HG03432 (cell line): ENCODE measurements at regions not wholly inside any gene's neighbourhood (a gene's known extent, or its start where the extent isn't known, plus 50 kb on each side); places are given as distances from the start of the nearest gene placed in this dataset.

Experiments
- ATAC-seq: cut with Tn5 transposase; IDR thresholded peaks from one replicate; pipeline ENCODE4 v1.9.1; 2021; ENCODE audit warnings: mild to moderate bottlenecking, moderate library complexity; ENCODE audit not compliant: unreplicated experiment

- no peak for ATAC-seq
Measured at GRCh38 chr10:113457408-113457807, 95.4 kb upstream of the HABP2 start.

GRCh38 chr10:113458451-113458850 lies 94.4 kb upstream of the HABP2 start:
- ATAC-seq, result no peak

DNA sequence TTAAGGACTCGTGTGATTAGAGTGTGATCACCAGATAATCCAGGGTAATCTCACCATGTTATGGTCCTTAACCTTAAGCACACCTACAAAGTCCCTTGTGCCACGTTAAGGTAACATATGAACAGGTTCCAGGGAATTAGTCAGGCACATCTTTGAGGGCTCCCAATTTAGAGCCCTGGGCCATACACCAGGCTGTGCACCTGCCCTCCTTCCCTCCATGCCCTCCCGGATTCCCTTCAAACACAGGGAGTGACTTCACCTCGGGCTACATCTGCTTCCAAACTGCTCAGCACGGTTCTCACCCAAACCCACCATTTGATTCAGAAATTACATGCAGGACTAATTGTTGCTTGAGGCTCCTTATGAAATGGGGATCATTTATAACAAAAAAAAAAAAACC lies 93.9 kb upstream of the HABP2 start:
- ATAC-seq, result no peak

- no peak for ATAC-seq
Measured at GRCh38 chr10:113459626-113460280, 93.1 kb upstream of the HABP2 start.

DNA sequence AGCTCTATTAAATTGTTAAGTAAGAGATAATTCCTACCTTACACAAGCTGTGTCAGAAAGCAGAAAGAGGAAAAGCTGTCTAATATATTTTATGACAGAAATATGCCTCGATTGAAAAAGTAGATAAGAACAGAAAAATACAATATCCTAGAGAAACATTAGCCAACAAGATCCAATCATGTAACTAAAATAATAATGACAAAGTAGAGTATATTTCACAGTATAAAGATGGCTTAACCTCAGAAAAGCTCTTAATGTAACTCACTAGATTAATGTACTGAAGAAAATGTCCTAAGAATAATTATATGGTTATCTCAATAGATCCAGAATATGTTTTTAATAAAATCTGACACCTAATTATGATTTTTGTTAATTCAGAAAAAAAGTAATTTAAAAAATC lies 89.8 kb upstream of the HABP2 start:
- no peak for ATAC-seq

- ATAC-seq, result no peak
Measured at GRCh38 chr10:113463777-113464176, 89.1 kb upstream of the HABP2 start.

GRCh38 chr10:113469796-113470195 lies 83.1 kb upstream of the HABP2 start:
- ATAC-seq, result no peak

- no peak for ATAC-seq
Measured at GRCh38 chr10:113470372-113471240, 82.2 kb upstream of the HABP2 start.

- no peak for ATAC-seq
Measured at GRCh38 chr10:113471241-113471996, 81.4 kb upstream of the HABP2 start.

DNA sequence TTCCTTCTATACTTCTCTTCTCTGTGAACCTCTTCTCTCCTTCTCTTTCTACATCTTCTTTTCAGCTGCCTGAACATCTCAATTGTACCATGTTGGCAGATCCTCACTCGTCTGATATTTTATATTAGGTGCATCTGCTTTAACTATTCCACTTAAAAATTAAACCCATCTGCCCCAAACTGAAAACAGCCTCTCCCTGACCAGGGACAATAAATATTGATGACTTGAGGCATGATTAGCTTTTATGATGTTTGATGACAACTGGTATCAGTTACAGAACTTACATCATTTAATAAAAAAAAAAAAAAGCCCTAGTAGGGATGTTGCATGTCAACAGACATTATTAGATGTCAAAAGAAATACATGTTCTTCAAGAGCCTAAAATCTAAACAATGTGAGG lies 79.8 kb upstream of the HABP2 start:
- ATAC-seq, result no peak

DNA sequence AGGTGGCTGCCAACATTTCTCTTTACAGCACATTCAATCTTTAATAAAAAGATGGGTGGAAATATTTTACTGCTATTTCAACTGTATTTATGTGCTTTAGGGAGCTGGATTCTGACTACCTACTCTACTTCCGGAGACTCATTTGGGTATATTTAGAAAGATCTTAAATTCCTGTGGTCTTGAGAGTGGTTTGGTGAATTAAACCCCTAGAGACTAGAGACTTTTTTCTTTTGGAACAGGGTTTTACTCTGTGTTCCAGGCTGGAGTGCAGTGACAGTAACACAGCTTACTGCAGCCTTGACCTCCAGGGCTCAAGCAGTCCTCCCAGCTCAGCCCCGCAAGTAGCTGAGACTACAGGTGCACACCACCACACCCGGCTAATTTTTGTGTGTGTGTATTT lies 79.0 kb upstream of the HABP2 start:
- no peak for ATAC-seq

GRCh38 chr10:113474752-113475151 lies 78.1 kb upstream of the HABP2 start:
- no peak for ATAC-seq

DNA sequence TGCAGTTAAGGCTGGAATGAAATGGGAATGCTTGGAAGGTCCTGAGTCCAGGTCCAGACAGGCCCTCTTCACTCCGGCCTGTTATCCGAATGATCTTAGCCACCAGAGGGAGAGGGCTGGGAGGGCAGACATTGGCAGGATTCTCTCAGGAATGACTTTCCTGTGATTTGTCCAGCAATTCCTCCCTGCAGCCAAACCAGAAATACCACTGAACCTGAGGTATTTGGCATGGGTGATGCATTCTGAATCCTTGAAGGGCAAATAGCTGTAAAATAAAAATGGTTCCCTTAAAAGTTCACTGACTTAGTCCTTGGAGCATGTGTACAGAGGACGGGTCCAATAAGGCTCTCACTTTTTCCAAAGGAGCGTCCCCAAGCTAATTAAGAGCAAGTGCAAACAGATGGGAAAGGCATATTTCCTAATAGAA lies 77.5 kb upstream of the HABP2 start:
- ATAC-seq, result no peak

DNA sequence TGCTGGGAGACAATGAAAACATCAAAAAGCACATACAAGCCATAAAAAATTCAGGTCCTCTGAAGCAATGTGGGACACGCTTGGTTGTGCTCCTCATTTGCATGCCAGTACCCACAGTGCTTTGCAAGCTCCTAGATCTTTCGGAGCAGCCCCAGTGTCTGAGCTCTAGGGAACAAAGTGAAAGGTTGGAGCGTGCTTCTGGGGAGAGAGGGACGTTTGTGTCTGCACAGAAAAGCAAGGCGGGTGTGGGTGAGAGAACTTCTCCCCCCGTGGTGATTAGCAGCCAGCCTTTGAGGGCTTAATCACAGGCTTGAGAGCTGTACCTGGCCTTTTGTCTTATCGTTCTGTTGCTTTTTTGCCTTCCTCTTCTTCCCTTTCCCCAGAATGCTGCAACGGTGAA lies 76.7 kb upstream of the HABP2 start:
- ATAC-seq, result no peak

- ATAC-seq, result no peak
Measured at GRCh38 chr10:113476673-113477072, 76.2 kb upstream of the HABP2 start.

- ATAC-seq, result no peak
Measured at GRCh38 chr10:113477451-113477850, 75.4 kb upstream of the HABP2 start.

GRCh38 chr10:113479346-113480080 lies 73.3 kb upstream of the HABP2 start:
- ATAC-seq, result no peak

- ATAC-seq, result no peak
Measured at GRCh38 chr10:113480081-113480360, 72.8 kb upstream of the HABP2 start.

- no peak for ATAC-seq
Measured at GRCh38 chr10:113480851-113481502, 71.9 kb upstream of the HABP2 start.

GRCh38 chr10:113484487-113484886 lies 68.4 kb upstream of the HABP2 start:
- ATAC-seq, result no peak

DNA sequence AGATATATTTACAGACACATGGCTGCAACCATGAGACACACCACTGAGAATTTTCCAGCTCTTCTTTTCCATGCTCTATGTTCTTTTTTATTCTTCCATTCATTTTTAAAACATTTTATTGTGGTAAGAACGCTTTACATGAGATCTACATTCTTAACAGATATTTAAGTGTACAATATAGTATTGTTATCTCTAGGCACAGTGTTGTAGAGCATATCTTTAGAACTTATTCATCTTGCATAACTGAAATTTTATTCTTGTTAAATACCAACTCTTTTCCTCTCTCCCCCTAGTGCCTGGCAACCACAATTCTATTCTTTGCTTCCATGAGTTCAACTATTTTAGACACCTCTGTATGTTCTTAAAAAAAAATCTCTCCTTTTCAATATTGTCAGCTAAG lies 67.1 kb upstream of the HABP2 start:
- ATAC-seq, result no peak
